ENCODE measurements at regions not wholly inside any gene's neighbourhood (a gene's known extent, or its start where the extent isn't known, plus 50 kb on each side); places are given as distances from the start of the nearest gene placed in this dataset.

GRCh38 chr16:86207350-86207749, 303.0 kb upstream of the FOXF1 start:
- Histone ChIP-seq H3K4me1 (ENCODE audit: control insufficient read depth, insufficient read depth, low read length) (no peaks in the 10 kb centered on the region), H3K27me3 (ENCODE audit: control insufficient read depth, insufficient read depth, low read length) (peaks cover 5% of the 10 kb centered on the region), H3K4me3 (ENCODE audit: low read length) (no peak overlapping the region), H3K27ac (ENCODE audit: low read length) (no peak overlapping the region), H3K9me3 (ENCODE audit: control insufficient read depth, low read depth, low read length) (no peaks in the 10 kb centered on the region), H3K36me3 (ENCODE audit: control insufficient read depth, insufficient read depth, low read length) (no peaks in the 10 kb centered on the region)
- DNase-seq: no peak
- WGBS (ENCODE audit: insufficient coverage, low lambda C conversion rate): 80% methylated on average over 1 of the region's 5 CpGs

GRCh38 chr16:86209202-86209601, 301.1 kb upstream of the FOXF1 start:
- Histone ChIP-seq H3K36me3 (ENCODE audit: control insufficient read depth, insufficient read depth, low read length) (no peaks in the 10 kb centered on the region), H3K4me1 (ENCODE audit: control insufficient read depth, insufficient read depth, low read length) (no peaks in the 10 kb centered on the region), H3K9me3 (ENCODE audit: control insufficient read depth, low read depth, low read length) (peaks cover 4% of the 10 kb centered on the region), H3K27me3 (ENCODE audit: control insufficient read depth, insufficient read depth, low read length) (peaks cover 2% of the 10 kb centered on the region), H3K4me3 (ENCODE audit: low read length) (no peak overlapping the region), H3K27ac (ENCODE audit: low read length) (no peak overlapping the region)
- DNase-seq: no peak
- WGBS (ENCODE audit: insufficient coverage, low lambda C conversion rate): no CpG with 5 or more reads among the region's 2 CpGs

- DNase-seq: no peak
- H3K4me1 ChIP-seq (ENCODE audit: control insufficient read depth, insufficient read depth, low read length): no peaks in the 10 kb centered on the region
- no peak overlapping the region for H3K4me3 ChIP-seq (ENCODE audit: low read length)
- H3K36me3 ChIP-seq (ENCODE audit: control insufficient read depth, insufficient read depth, low read length): no peaks in the 10 kb centered on the region
- WGBS (ENCODE audit: insufficient coverage, low lambda C conversion rate): 50% methylated on average over 2 of the region's 19 CpGs
- no peak overlapping the region for H3K27ac ChIP-seq (ENCODE audit: low read length)
- H3K27me3 ChIP-seq (ENCODE audit: control insufficient read depth, insufficient read depth, low read length): peaks cover 2% of the 10 kb centered on the region
- peaks cover 4% of the 10 kb centered on the region for H3K9me3 ChIP-seq (ENCODE audit: control insufficient read depth, low read depth, low read length)
These were observed 299.7 kb upstream of the FOXF1 start for GRCh38 chr16:86210403-86211193.

- Histone ChIP-seq H3K27me3 (ENCODE audit: control insufficient read depth, insufficient read depth, low read length) (peaks cover 2% of the 10 kb centered on the region), H3K9me3 (ENCODE audit: control insufficient read depth, low read depth, low read length) (peaks cover 4% of the 10 kb centered on the region), H3K27ac (ENCODE audit: low read length) (no peak overlapping the region), H3K4me1 (ENCODE audit: control insufficient read depth, insufficient read depth, low read length) (no peaks in the 10 kb centered on the region), H3K36me3 (ENCODE audit: control insufficient read depth, insufficient read depth, low read length) (no peaks in the 10 kb centered on the region), H3K4me3 (ENCODE audit: low read length) (no peak overlapping the region)
- no peak for DNase-seq
- WGBS (ENCODE audit: insufficient coverage, low lambda C conversion rate): no CpG with 5 or more reads among the region's 5 CpGs
These were observed 299.1 kb upstream of the FOXF1 start for GRCh38 chr16:86211265-86211664.

DNA sequence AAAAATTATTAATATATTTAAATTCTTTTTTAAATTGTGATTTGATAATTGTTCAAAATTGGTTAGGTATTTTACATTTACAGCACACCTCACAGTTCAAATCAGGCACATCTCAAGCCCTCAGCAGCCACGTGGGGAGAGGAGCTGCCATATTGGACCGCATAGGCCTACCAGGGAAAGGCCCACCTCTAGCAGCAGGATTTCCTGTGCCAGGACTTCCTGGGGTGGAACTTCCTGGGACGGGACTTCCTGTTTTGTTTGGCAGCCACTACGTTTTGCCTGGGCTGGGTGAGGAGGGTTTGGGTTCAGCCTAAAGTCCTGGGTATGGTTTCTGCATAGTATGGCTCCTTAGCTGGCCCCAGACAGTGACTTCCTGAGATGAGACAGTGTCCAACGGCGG, 298.5 kb upstream of the FOXF1 start:
- H3K4me1 ChIP-seq (ENCODE audit: control insufficient read depth, insufficient read depth, low read length): no peaks in the 10 kb centered on the region
- 100% methylated on average over 2 of the region's 6 CpGs for WGBS (ENCODE audit: insufficient coverage, low lambda C conversion rate)
- no peak overlapping the region for H3K4me3 ChIP-seq (ENCODE audit: low read length)
- peaks cover 2% of the 10 kb centered on the region for H3K27me3 ChIP-seq (ENCODE audit: control insufficient read depth, insufficient read depth, low read length)
- no peaks in the 10 kb centered on the region for H3K36me3 ChIP-seq (ENCODE audit: control insufficient read depth, insufficient read depth, low read length)
- no peak for DNase-seq
- H3K27ac ChIP-seq (ENCODE audit: low read length): no peak overlapping the region
- H3K9me3 ChIP-seq (ENCODE audit: control insufficient read depth, low read depth, low read length): peaks cover 4% of the 10 kb centered on the region

- no peak overlapping the region for H3K4me3 ChIP-seq (ENCODE audit: low read length)
- no peaks in the 10 kb centered on the region for H3K4me1 ChIP-seq (ENCODE audit: control insufficient read depth, insufficient read depth, low read length)
- peaks cover 2% of the 10 kb centered on the region for H3K27me3 ChIP-seq (ENCODE audit: control insufficient read depth, insufficient read depth, low read length)
- WGBS (ENCODE audit: insufficient coverage, low lambda C conversion rate): no CpG with 5 or more reads among the region's 11 CpGs
- DNase-seq: no peak
- no peak overlapping the region for H3K27ac ChIP-seq (ENCODE audit: low read length)
- H3K36me3 ChIP-seq (ENCODE audit: control insufficient read depth, insufficient read depth, low read length): no peaks in the 10 kb centered on the region
- peaks cover 4% of the 10 kb centered on the region for H3K9me3 ChIP-seq (ENCODE audit: control insufficient read depth, low read depth, low read length)
These were observed 297.5 kb upstream of the FOXF1 start for GRCh38 chr16:86212706-86213436.

- Histone ChIP-seq H3K4me3 (ENCODE audit: low read length) (no peak overlapping the region), H3K27ac (ENCODE audit: low read length) (no peak overlapping the region), H3K36me3 (ENCODE audit: control insufficient read depth, insufficient read depth, low read length) (no peaks in the 10 kb centered on the region), H3K27me3 (ENCODE audit: control insufficient read depth, insufficient read depth, low read length) (peaks cover 8% of the 10 kb centered on the region), H3K4me1 (ENCODE audit: control insufficient read depth, insufficient read depth, low read length) (no peaks in the 10 kb centered on the region), H3K9me3 (ENCODE audit: control insufficient read depth, low read depth, low read length) (peaks cover 4% of the 10 kb centered on the region)
- WGBS (ENCODE audit: insufficient coverage, low lambda C conversion rate): 80% methylated on average over 2 of the region's 12 CpGs
- DNase-seq: no peak
These were observed 296.7 kb upstream of the FOXF1 start for GRCh38 chr16:86213437-86214205.

- WGBS (ENCODE audit: insufficient coverage, low lambda C conversion rate): 80% methylated on average over 1 of the region's 14 CpGs
- no peak for DNase-seq
- H3K4me1 ChIP-seq (ENCODE audit: control insufficient read depth, insufficient read depth, low read length): no peaks in the 10 kb centered on the region
- no peak overlapping the region for H3K27ac ChIP-seq (ENCODE audit: low read length)
- H3K9me3 ChIP-seq (ENCODE audit: control insufficient read depth, low read depth, low read length): peaks cover 4% of the 10 kb centered on the region
- no peaks in the 10 kb centered on the region for H3K36me3 ChIP-seq (ENCODE audit: control insufficient read depth, insufficient read depth, low read length)
- peaks cover 11% of the 10 kb centered on the region for H3K27me3 ChIP-seq (ENCODE audit: control insufficient read depth, insufficient read depth, low read length)
- no peak overlapping the region for H3K4me3 ChIP-seq (ENCODE audit: low read length)
These were observed 295.7 kb upstream of the FOXF1 start for GRCh38 chr16:86214326-86215232.

DNA sequence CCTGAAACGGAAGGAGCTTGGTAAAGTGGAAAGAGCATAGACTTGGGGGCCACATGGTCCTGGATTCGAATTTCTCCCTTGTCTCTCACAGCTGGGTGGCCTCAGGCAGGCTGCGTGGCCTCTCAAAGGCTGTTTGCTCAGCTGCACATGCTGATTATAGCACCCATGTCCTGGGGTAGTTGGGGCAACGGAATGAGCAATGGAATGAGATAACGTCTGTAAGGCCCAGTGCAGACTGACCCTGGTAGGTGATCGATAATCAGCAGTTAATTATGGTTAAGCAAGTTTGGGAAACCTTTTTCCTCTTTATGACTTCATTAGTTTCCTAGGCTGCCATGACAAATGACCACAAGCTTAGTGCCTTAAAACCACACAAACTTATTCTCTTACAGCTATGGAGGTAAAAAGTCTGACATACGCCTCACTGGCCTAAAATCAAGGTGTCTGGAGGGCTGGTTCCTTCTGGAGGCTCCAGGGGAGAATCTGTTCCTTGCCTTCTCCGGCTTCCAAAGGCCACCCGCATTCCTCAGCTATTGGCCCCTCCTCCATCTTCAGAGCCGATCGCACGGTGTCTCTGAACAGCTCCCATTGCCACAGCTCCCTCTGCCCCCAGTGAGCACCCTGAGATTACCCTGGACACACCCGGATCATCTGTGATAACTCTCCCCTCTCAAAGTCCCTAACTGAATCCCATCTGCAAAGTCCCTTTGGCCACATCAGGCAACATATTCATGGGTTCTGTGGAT, 294.9 kb upstream of the FOXF1 start:
- Histone ChIP-seq H3K9me3 (ENCODE audit: control insufficient read depth, low read depth, low read length) (peaks cover 4% of the 10 kb centered on the region), H3K27me3 (ENCODE audit: control insufficient read depth, insufficient read depth, low read length) (peaks cover 18% of the 10 kb centered on the region), H3K4me3 (ENCODE audit: low read length) (no peak overlapping the region), H3K27ac (ENCODE audit: low read length) (no peak overlapping the region), H3K4me1 (ENCODE audit: control insufficient read depth, insufficient read depth, low read length) (no peaks in the 10 kb centered on the region), H3K36me3 (ENCODE audit: control insufficient read depth, insufficient read depth, low read length) (no peaks in the 10 kb centered on the region)
- DNase-seq: no peak
- WGBS (ENCODE audit: insufficient coverage, low lambda C conversion rate): no CpG with 5 or more reads among the region's 13 CpGs
